ENCODE measurements at regions not wholly inside any gene's neighbourhood (a gene's known extent, or its start where the extent isn't known, plus 50 kb on each side); places are given as distances from the start of the nearest gene placed in this dataset.

- TF ChIP-seq POLR2A (IDR thresholded peaks at IDR 0.05) (no peak), CTCF (IDR thresholded peaks at IDR 0.05) (no peak)
Observed at GRCh38 chr15:93640411-93640962, 551.5 kb upstream of the RGMA start.
